B cell (primary cell): ENCODE measurements at regions not wholly inside any gene's neighbourhood (a gene's known extent, or its start where the extent isn't known, plus 50 kb on each side); places are given as distances from the start of the nearest gene placed in this dataset.

Source experiments
- ATAC-seq: fragments of 200-7000 bp; cut with Tn5 transposase; one replicate; pipeline ENCODE4 v1.10.0; 2021; ENCODE audit warnings: low read depth, mild to moderate bottlenecking, moderate number of reproducible peaks, moderate library complexity
- CTCF ChIA-PET: fragments of 350-600 bp; sonication (Branson Sonifier 250); formaldehyde crosslinking; loops from one replicate; lab custom pipeline; 2021; ENCODE audit warnings: antibody characterized with exemption, inconsistent platforms; lab: Charles Lee
- POLR2A ChIA-PET: fragments of 350-600 bp; sonication (Branson Sonifier 250); formaldehyde crosslinking; loops from one replicate; lab custom pipeline; 2021; ENCODE audit warnings: antibody characterized with exemption; lab: Charles Lee
- DNase-seq: peaks from one replicate; pipeline ENCODE4 v3.0.0; 2013
- H2AFZ ChIP-seq: 2 replicates; pipeline ENCODE4 v1.6.1; 2012; ENCODE audit warnings: mild to moderate bottlenecking, low read depth, low read length; ENCODE audit not compliant: insufficient read depth, poor library complexity, severe bottlenecking
- H3K27ac ChIP-seq, 2 donors: 1 replicate in 1 of 2; 2 replicates in 1 of 2; pipeline ENCODE4 v1.5.1; 2012 to 2013; ENCODE audit warnings: low read length in 2 of 2, mild to moderate bottlenecking in 2 of 2, moderate library complexity in 1 of 2
- H3K27me3 ChIP-seq, 4 experiments: fragments of 200-600 bp in 1 of 4; sonication (generic) in 1 of 4; replicated peaks in 1 of 4; 1 replicate in 2 of 4; 2 replicates in 2 of 4; pipeline versions ENCODE4 v1.6.1 to v1.7.0; 2013 to 2016; ENCODE audit warnings: low read length in 3 of 4, mild to moderate bottlenecking in 2 of 4, mixed read lengths in 1 of 4, moderate library complexity in 1 of 4; ENCODE audit not compliant: insufficient read depth in 4 of 4, control insufficient read depth in 3 of 4; ENCODE audit errors: control extremely low read depth in 1 of 4
- H3K36me3 ChIP-seq, 2 experiments: replicated peaks in 1 of 2; 1 replicate in 1 of 2; 2 replicates in 1 of 2; pipeline versions ENCODE4 v1.6.1 to v1.7.1; 2013; ENCODE audit warnings: low read length in 1 of 2; ENCODE audit not compliant: insufficient read depth in 2 of 2, control insufficient read depth in 1 of 2; ENCODE audit errors: control extremely low read depth in 1 of 2, extremely low read depth in 1 of 2
- H3K4me1 ChIP-seq, 2 donors: fragments of 200-600 bp in 1 of 2; sonication (generic) in 1 of 2; 1 replicate in 1 of 2; 2 replicates in 1 of 2; pipeline versions ENCODE4 v1.5.1 to v1.6.1; 2013 to 2017; ENCODE audit warnings: low read length in 2 of 2; ENCODE audit not compliant: control insufficient read depth in 2 of 2, insufficient read depth in 2 of 2
- H3K4me2 ChIP-seq: replicated peaks from 2 replicates; pipeline ENCODE3; 2012; ENCODE audit warnings: mild to moderate bottlenecking, low read depth, low read length; ENCODE audit not compliant: poor library complexity, severe bottlenecking
- H3K4me3 ChIP-seq, 5 experiments: fragments of 200-600 bp in 1 of 5; sonication (generic) in 1 of 5; 1 replicate in 3 of 5; 2 replicates in 2 of 5; pipeline versions ENCODE4 v1.5.1 to v1.7.0; 2011 to 2016; ENCODE audit warnings: low read length in 4 of 5, mild to moderate bottlenecking in 4 of 5, low read depth in 2 of 5, control low read depth in 1 of 5, moderate library complexity in 1 of 5; ENCODE audit not compliant: insufficient read depth in 1 of 5; ENCODE audit errors: control extremely low read depth in 1 of 5, extremely low read depth in 1 of 5
- H3K79me2 ChIP-seq: fragments of 200-600 bp; sonication (generic); one replicate; pipeline ENCODE4 v1.6.0; 2016; ENCODE audit warnings: low read length; ENCODE audit not compliant: control insufficient read depth, insufficient read depth
- H3K9ac ChIP-seq: fragments of 200-600 bp; sonication (generic); 2 replicates; pipeline ENCODE4 v1.6.1; 2017; ENCODE audit warnings: mild to moderate bottlenecking, low read length, moderate library complexity
- H3K9me3 ChIP-seq, 3 donors: one replicate each; pipeline versions ENCODE4 v1.6.1 to v1.7.1; 2013; ENCODE audit warnings: low read length in 2 of 3; ENCODE audit not compliant: control insufficient read depth in 2 of 3, insufficient read depth in 1 of 3; ENCODE audit errors: control extremely low read depth in 1 of 3
- H4K20me1 ChIP-seq: 2 replicates; pipeline ENCODE4 v1.6.0; 2012; ENCODE audit warnings: mild to moderate bottlenecking, low read length; ENCODE audit not compliant: insufficient read depth, control insufficient read depth, poor library complexity, severe bottlenecking
- H3K27ac Mint-ChIP-seq: one replicate; pipeline ENCODE4 v1.8.0; 2021; ENCODE audit warnings: mixed read lengths
- H3K27me3 Mint-ChIP-seq: one replicate; pipeline ENCODE4 v1.8.0; 2021; ENCODE audit warnings: mixed read lengths
- H3K4me1 Mint-ChIP-seq: one replicate; pipeline ENCODE4 v1.8.0; 2021; ENCODE audit warnings: mixed read lengths
- H3K4me3 Mint-ChIP-seq: one replicate; pipeline ENCODE4 v1.8.0; 2021; ENCODE audit warnings: mixed read lengths
- H3K9me3 Mint-ChIP-seq: one replicate; pipeline ENCODE4 v1.8.0; 2022; ENCODE audit warnings: mixed read lengths; ENCODE audit not compliant: insufficient read depth
- CTCF ChIP-seq: fragments of 200-600 bp; IDR thresholded peaks from one replicate; pipeline ENCODE4 v1.8.0; 2022; ENCODE audit warnings: antibody characterized with exemption, mild to moderate bottlenecking
- EZH2 ChIP-seq: IDR thresholded peaks from 2 replicates; pipeline ENCODE4 v1.6.1; 2012; ENCODE audit warnings: borderline replicate concordance, low read depth, mild to moderate bottlenecking, moderate library complexity, low read length; ENCODE audit not compliant: insufficient read depth, poor library complexity, severe bottlenecking
- WGBS: methylation state at CpG from one replicate; pipeline ENCODE4 v1.1.5; 2013; ENCODE audit warnings: missing lambda C conversion rate; ENCODE audit not compliant: insufficient coverage; 5-methylcytosine and 5-hydroxymethylcytosine counted together
- intact Hi-C: fragments of 100-400 bp; cut with micrococcal nuclease; formaldehyde crosslinking; loops from one replicate; pipeline ENCODE4 v1.10.0; 2022

- intact Hi-C loops = no loop called here
- H3K79me2 ChIP-seq = no peaks in the 10 kb centered on the region
- ATAC-seq (no peak), DNase-seq (no peak)
- H3K36me3 ChIP-seq = no peaks in the 10 kb centered on the region
- POLR2A ChIA-PET = no interaction called here
- H3K4me3 ChIP-seq = no peak overlapping the region
- H3K4me2 ChIP-seq = no peak overlapping the region
- no peak overlapping the region for H2AFZ ChIP-seq
- no peaks in the 10 kb centered on the region for H4K20me1 ChIP-seq
- H3K27ac ChIP-seq = no peak overlapping the region
- no peak overlapping the region for H3K4me3 Mint-ChIP-seq
- TF ChIP-seq EZH2 (no peak), CTCF (no peak)
- H3K9me3 ChIP-seq = peaks cover 0 to 4% (median 0%) of the 10 kb centered on the region in 3 donors
- H3K27me3 ChIP-seq = no peaks in the 10 kb centered on the region
- CTCF ChIA-PET = no interaction called here
- WGBS = 80% methylated on average over 1 of the region's 1 CpG
- no peaks in the 10 kb centered on the region for H3K27me3 Mint-ChIP-seq
- H3K9me3 Mint-ChIP-seq = peaks cover 3% of the 10 kb centered on the region
- H3K27ac Mint-ChIP-seq = no peak overlapping the region
- no peaks in the 10 kb centered on the region for H3K4me1 Mint-ChIP-seq
- H3K9ac ChIP-seq = no peak overlapping the region
- H3K4me1 ChIP-seq = no peaks in the 10 kb centered on the region
These were observed 881.3 kb downstream of the LRRTM4 start for GRCh38 chr2:76640905-76641304.

- H3K36me3 ChIP-seq = no peaks in the 10 kb centered on the region
- TF ChIP-seq EZH2 (no peak), CTCF (no peak)
- no peak for ATAC-seq
- 100% methylated on average over 1 of the region's 5 CpGs for WGBS
- no peak overlapping the region for H3K9ac ChIP-seq
- H3K27ac ChIP-seq = no peak overlapping the region
- no peak overlapping the region for H3K4me3 ChIP-seq
- H3K4me1 ChIP-seq = no peaks in the 10 kb centered on the region
- CTCF ChIA-PET = no interaction called here
- H3K4me2 ChIP-seq = no peak overlapping the region
- intact Hi-C loops = no loop called here
- no peak for DNase-seq
- H3K4me3 Mint-ChIP-seq = no peak overlapping the region
- H3K4me1 Mint-ChIP-seq = no peaks in the 10 kb centered on the region
- H3K9me3 ChIP-seq = no peaks in the 10 kb centered on the region
- POLR2A ChIA-PET = no interaction called here
- H3K27me3 Mint-ChIP-seq = no peaks in the 10 kb centered on the region
- H3K27ac Mint-ChIP-seq = no peak overlapping the region
- no peaks in the 10 kb centered on the region for H3K27me3 ChIP-seq
- H3K9me3 Mint-ChIP-seq = peaks cover 3% of the 10 kb centered on the region
- H4K20me1 ChIP-seq = no peaks in the 10 kb centered on the region
- H3K79me2 ChIP-seq = no peaks in the 10 kb centered on the region
- H2AFZ ChIP-seq = no peak overlapping the region
These were observed 883.0 kb downstream of the LRRTM4 start for GRCh38 chr2:76639171-76639680.
